DND-41 (cell line): ENCODE measurements at regions not wholly inside any gene's neighbourhood (a gene's known extent, or its start where the extent isn't known, plus 50 kb on each side); places are given as distances from the start of the nearest gene placed in this dataset.

Experiments used
- ATAC-seq: fragments of 200-7000 bp; cut with Tn5 transposase; 3 replicates; pipeline ENCODE4 v1.9.1; 2021; ENCODE audit warnings: low read depth; ENCODE audit not compliant: insufficient read depth
- DNase-seq: peaks from one replicate; pipeline ENCODE4 v3.0.0-alpha.2; 2020
- H2AFZ ChIP-seq: 2 replicates; pipeline ENCODE4 v1.6.0; 2012; ENCODE audit warnings: low read depth, low read length
- H3K27ac ChIP-seq: 2 replicates; pipeline ENCODE4 v1.5.1; 2012; ENCODE audit warnings: low read length, inconsistent platforms
- H3K27me3 ChIP-seq: fragments of 200-600 bp; sonication (generic); 2 replicates; pipeline ENCODE4 v1.6.0; 2012; ENCODE audit warnings: low read length, mild to moderate bottlenecking, inconsistent platforms; ENCODE audit not compliant: insufficient read depth, poor library complexity
- H3K36me3 ChIP-seq: 2 replicates; pipeline ENCODE4 v1.5.1; 2012; ENCODE audit warnings: low read length, inconsistent platforms; ENCODE audit not compliant: insufficient read depth
- H3K4me1 ChIP-seq: 2 replicates; pipeline ENCODE4 v1.5.1; 2012; ENCODE audit warnings: mild to moderate bottlenecking, low read length; ENCODE audit not compliant: insufficient read depth
- H3K4me2 ChIP-seq: 2 replicates; pipeline ENCODE4 v1.6.0; 2012; ENCODE audit warnings: mild to moderate bottlenecking, moderate library complexity, low read length, inconsistent platforms; ENCODE audit not compliant: insufficient read depth
- H3K4me3 ChIP-seq, 2 experiments: fragments of 200-600 bp in 1 of 2; shearing (Covaris generic) in 1 of 2; 2 replicates each; pipeline ENCODE4 v1.5.1; 2012 to 2016; ENCODE audit warnings: inconsistent platforms in 2 of 2, low read length in 2 of 2, mild to moderate bottlenecking in 2 of 2, low read depth in 1 of 2, moderate library complexity in 1 of 2
- H3K79me2 ChIP-seq: 2 replicates; pipeline ENCODE4 v1.6.0; 2012; ENCODE audit warnings: low read length, inconsistent platforms; ENCODE audit not compliant: insufficient read depth
- H3K9ac ChIP-seq: 2 replicates; pipeline ENCODE4 v1.6.0; 2012; ENCODE audit warnings: low read depth, mild to moderate bottlenecking, inconsistent platforms, low read length, moderate library complexity
- H3K9me3 ChIP-seq: 2 replicates; pipeline ENCODE4 v1.5.1; 2012; ENCODE audit warnings: low read length, moderate library complexity, mild to moderate bottlenecking, inconsistent platforms; ENCODE audit not compliant: insufficient read depth, severe bottlenecking
- H4K20me1 ChIP-seq: 2 replicates; pipeline ENCODE4 v1.6.0; 2012; ENCODE audit warnings: low read length; ENCODE audit not compliant: insufficient read depth
- CTCF ChIP-seq: IDR thresholded peaks from 2 replicates; pipeline ENCODE4 v1.5.1; 2012; ENCODE audit warnings: borderline replicate concordance, low read length, moderate library complexity, mild to moderate bottlenecking; ENCODE audit not compliant: poor library complexity, severe bottlenecking; ENCODE audit errors: extremely low read depth
- EZH2 ChIP-seq: IDR thresholded peaks from 3 replicates; pipeline ENCODE4 v1.6.1; 2012; ENCODE audit warnings: borderline replicate concordance, low read depth, mild to moderate bottlenecking, moderate library complexity, low read length, inconsistent platforms; ENCODE audit not compliant: severe bottlenecking

GRCh38 chr20:22729180-22729579 lies 144.8 kb upstream of the FOXA2 start:
- ATAC-seq (no peak), DNase-seq (no peak)
- Histone ChIP-seq H3K36me3 (no peaks in the 10 kb centered on the region), H3K4me2 (no peak overlapping the region), H3K9me3 (no peaks in the 10 kb centered on the region), H3K27ac (no peak overlapping the region), H2AFZ (no peak overlapping the region), H3K79me2 (no peaks in the 10 kb centered on the region), H3K4me3 (no peak overlapping the region), H4K20me1 (no peaks in the 10 kb centered on the region), H3K27me3 (no peaks in the 10 kb centered on the region), H3K9ac (no peak overlapping the region), H3K4me1 (no peaks in the 10 kb centered on the region)
- TF ChIP-seq CTCF = no peak
- no peak for TF ChIP-seq EZH2

- H3K36me3 ChIP-seq = no peaks in the 10 kb centered on the region
- H3K27ac ChIP-seq = no peak overlapping the region
- no peak overlapping the region for H3K4me2 ChIP-seq
- no peaks in the 10 kb centered on the region for H4K20me1 ChIP-seq
- no peak overlapping the region for H3K9ac ChIP-seq
- DNase-seq (no peak), ATAC-seq (no peak)
- no peaks in the 10 kb centered on the region for H3K4me1 ChIP-seq
- no peaks in the 10 kb centered on the region for H3K27me3 ChIP-seq
- no peak for TF ChIP-seq CTCF
- no peak for TF ChIP-seq EZH2
- H2AFZ ChIP-seq = no peak overlapping the region
- peaks cover 2% of the 10 kb centered on the region for H3K9me3 ChIP-seq
- no peaks in the 10 kb centered on the region for H3K79me2 ChIP-seq
- H3K4me3 ChIP-seq = no peak overlapping the region
Observed at GRCh38 chr20:22729616-22730236, 145.4 kb upstream of the FOXA2 start.

GRCh38 chr20:22732751-22733150 lies 148.4 kb upstream of the FOXA2 start:
- Histone ChIP-seq H3K4me3 (no peak overlapping the region), H3K36me3 (no peaks in the 10 kb centered on the region), H3K27ac (no peak overlapping the region), H3K79me2 (no peaks in the 10 kb centered on the region), H3K4me1 (no peaks in the 10 kb centered on the region), H3K27me3 (no peaks in the 10 kb centered on the region), H2AFZ (no peak overlapping the region), H3K9me3 (peaks cover 2% of the 10 kb centered on the region), H3K9ac (no peak overlapping the region), H4K20me1 (no peaks in the 10 kb centered on the region), H3K4me2 (no peak overlapping the region)
- DNase-seq (no peak), ATAC-seq (no peak)
- TF ChIP-seq EZH2 (no peak), CTCF (peak; percentile 10)
